Fibroblast of skin of abdomen (primary cell): ENCODE measurements at regions not wholly inside any gene's neighbourhood (a gene's known extent, or its start where the extent isn't known, plus 50 kb on each side); places are given as distances from the start of the nearest gene placed in this dataset.
"Not testable (repeated sequence)": the region's sequence is repeated elsewhere in the genome, so short reads cannot be mapped to it uniquely, and the experiment has no call there.

Experiments used
- DNase-seq: peaks from one replicate; pipeline ENCODE4 v3.0.0-alpha.2; 2013

- no peak for DNase-seq
Observed at GRCh38 chr4:127244515-127244914, 388.2 kb upstream of the INTU start.

- no peak for DNase-seq
Observed at GRCh38 chr4:127246963-127247952, 385.5 kb upstream of the INTU start.

GRCh38 chr4:127249066-127249766 is 383.5 kb upstream of the INTU start:
- peak; percentile 64 for DNase-seq

GRCh38 chr4:127249767-127250108 is 383.0 kb upstream of the INTU start:
- DNase-seq, result no peak

- no peak for DNase-seq
Observed at GRCh38 chr4:127250577-127250976, 382.2 kb upstream of the INTU start.

- peak; percentile 83 for DNase-seq
Observed at GRCh38 chr4:127251423-127251822, 381.3 kb upstream of the INTU start.

- DNase-seq, result no peak
Observed at GRCh38 chr4:127256500-127256899, 376.3 kb upstream of the INTU start.

- DNase-seq, result peak; percentile 22
Observed at GRCh38 chr4:127261476-127261875, 371.3 kb upstream of the INTU start.

- DNase-seq, result no peak
Observed at GRCh38 chr4:127268367-127268766, 364.4 kb upstream of the INTU start.

GRCh38 chr4:127277023-127277422 is 355.7 kb upstream of the INTU start:
- not testable (repeated sequence) for DNase-seq

- peak; percentile 25 for DNase-seq
Observed at GRCh38 chr4:127284236-127284635, 348.5 kb upstream of the INTU start.

GRCh38 chr4:127291316-127291715 is 341.4 kb upstream of the INTU start:
- DNase-seq, result no peak

GRCh38 chr4:127293496-127293895 is 339.3 kb upstream of the INTU start:
- DNase-seq, result no peak

GRCh38 chr4:127304356-127304755 is 328.4 kb upstream of the INTU start:
- DNase-seq, result peak; percentile 54

- peak; percentile 6 for DNase-seq
Observed at GRCh38 chr4:127307996-127308395, 324.8 kb upstream of the INTU start.

- peak; percentile 13 for DNase-seq
Observed at GRCh38 chr4:127309369-127310102, 323.2 kb upstream of the INTU start.

- DNase-seq, result no peak
Observed at GRCh38 chr4:127311371-127311770, 321.4 kb upstream of the INTU start.

- DNase-seq, result no peak
Observed at GRCh38 chr4:127311924-127312323, 320.8 kb upstream of the INTU start.

GRCh38 chr4:127313767-127314166 is 319.0 kb upstream of the INTU start:
- DNase-seq, result no peak

- DNase-seq, result no peak
Observed at GRCh38 chr4:127327491-127327890, 305.3 kb upstream of the INTU start.

GRCh38 chr4:127335073-127335620 is 297.6 kb upstream of the INTU start:
- no peak for DNase-seq

- DNase-seq, result no peak
Observed at GRCh38 chr4:127335732-127336131, 297.0 kb upstream of the INTU start.

- DNase-seq, result not testable (repeated sequence)
Observed at GRCh38 chr4:127343123-127343522, 289.6 kb upstream of the INTU start.
